Lung (tissue), 11 donors: ENCODE measurements at regions not wholly inside any gene's neighbourhood (a gene's known extent, or its start where the extent isn't known, plus 50 kb on each side); places are given as distances from the start of the nearest gene placed in this dataset.

Experiments used
- ATAC-seq: fragments of 200-7000 bp; cut with Tn5 transposase; one replicate; pipeline ENCODE4 v1.9.1; 2020; ENCODE audit warnings: moderate number of reproducible peaks; ENCODE audit not compliant: insufficient read depth, low FRiP score
- DNase-seq, 3 donors: peaks; one replicate each; pipeline ENCODE4 v3.0.0-alpha.2; 2013 to 2017
- H3K27ac ChIP-seq, 2 donors: one replicate each; pipeline ENCODE4 v1.5.1; 2013; ENCODE audit warnings: mild to moderate bottlenecking in 2 of 2, moderate library complexity in 2 of 2, control low read depth in 1 of 2, inconsistent platforms in 1 of 2, low read depth in 1 of 2, low read length in 1 of 2
- H3K27me3 ChIP-seq, 3 donors: one replicate each; pipeline ENCODE4 v1.5.1; 2013; ENCODE audit warnings: low read length in 2 of 3; ENCODE audit not compliant: control insufficient read depth in 3 of 3, insufficient read depth in 3 of 3
- H3K36me3 ChIP-seq, 4 donors: one replicate each; pipeline ENCODE4 v1.5.1; 2013; ENCODE audit warnings: low read length in 4 of 4, mild to moderate bottlenecking in 1 of 4, moderate library complexity in 1 of 4; ENCODE audit not compliant: control insufficient read depth in 4 of 4, insufficient read depth in 4 of 4
- H3K4me1 ChIP-seq, 5 donors: one replicate each; pipeline ENCODE4 v1.5.1; 2013; ENCODE audit warnings: low read length in 5 of 5, mild to moderate bottlenecking in 2 of 5, moderate library complexity in 1 of 5; ENCODE audit not compliant: control insufficient read depth in 5 of 5, insufficient read depth in 5 of 5
- H3K4me3 ChIP-seq: one replicate; pipeline ENCODE4 v1.5.1; 2013; ENCODE audit warnings: mild to moderate bottlenecking, control low read depth, moderate library complexity
- H3K9ac ChIP-seq, 2 donors: one replicate each; pipeline ENCODE4 v1.5.1; 2013; ENCODE audit warnings: low read length in 2 of 2, control low read depth in 1 of 2; ENCODE audit not compliant: insufficient read depth in 1 of 2
- H3K9me3 ChIP-seq, 4 donors: one replicate each; pipeline ENCODE4 v1.5.1; 2013; ENCODE audit warnings: low read length in 3 of 4, mild to moderate bottlenecking in 1 of 4, moderate library complexity in 1 of 4; ENCODE audit not compliant: control insufficient read depth in 4 of 4, insufficient read depth in 3 of 4
- WGBS, 2 donors: extraction: QIAGEN DNeasy Blood & Tissue Kit; methylation state at CpG; one replicate each; pipeline ENCODE4 v1.1.7; 2013; 5-methylcytosine and 5-hydroxymethylcytosine counted together
- TF ChIP-seq, protein P1 (sequence below): IDR thresholded peaks from 2 replicates; pipeline ENCODE4 v1.5.1; 2012; ENCODE audit warnings: mild to moderate bottlenecking; ENCODE audit errors: control extremely low read depth, extremely low read depth
- donor health status: control.
- donor health status: control.
- donor health status: Bipolar disorder and iron deficiency.
- donor health status: healthy.
- donor health status: DM: yes; HTN: yes; CAD: no.

DNA sequence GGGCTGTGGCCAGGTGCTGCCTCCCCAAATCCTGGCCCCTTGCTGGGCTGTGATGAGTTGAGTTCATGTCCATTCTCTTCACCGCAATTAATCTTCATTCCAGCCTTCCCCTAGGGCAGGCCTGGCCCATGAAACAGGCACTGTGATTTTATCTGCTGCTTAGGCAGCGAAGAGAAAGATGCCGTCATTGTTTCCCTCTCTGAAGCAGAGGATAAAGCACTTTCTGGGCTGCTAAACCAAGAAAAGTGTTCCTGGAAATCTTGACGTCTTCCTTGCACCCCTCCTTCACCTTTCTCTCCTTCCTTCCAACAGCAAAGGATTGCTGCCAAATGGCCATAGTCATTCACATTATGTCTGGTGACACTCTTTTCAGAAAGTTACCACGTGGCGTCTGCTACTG lies 265.9 kb downstream of the ZEB1 start:
- TF ChIP-seq, protein P1, sequence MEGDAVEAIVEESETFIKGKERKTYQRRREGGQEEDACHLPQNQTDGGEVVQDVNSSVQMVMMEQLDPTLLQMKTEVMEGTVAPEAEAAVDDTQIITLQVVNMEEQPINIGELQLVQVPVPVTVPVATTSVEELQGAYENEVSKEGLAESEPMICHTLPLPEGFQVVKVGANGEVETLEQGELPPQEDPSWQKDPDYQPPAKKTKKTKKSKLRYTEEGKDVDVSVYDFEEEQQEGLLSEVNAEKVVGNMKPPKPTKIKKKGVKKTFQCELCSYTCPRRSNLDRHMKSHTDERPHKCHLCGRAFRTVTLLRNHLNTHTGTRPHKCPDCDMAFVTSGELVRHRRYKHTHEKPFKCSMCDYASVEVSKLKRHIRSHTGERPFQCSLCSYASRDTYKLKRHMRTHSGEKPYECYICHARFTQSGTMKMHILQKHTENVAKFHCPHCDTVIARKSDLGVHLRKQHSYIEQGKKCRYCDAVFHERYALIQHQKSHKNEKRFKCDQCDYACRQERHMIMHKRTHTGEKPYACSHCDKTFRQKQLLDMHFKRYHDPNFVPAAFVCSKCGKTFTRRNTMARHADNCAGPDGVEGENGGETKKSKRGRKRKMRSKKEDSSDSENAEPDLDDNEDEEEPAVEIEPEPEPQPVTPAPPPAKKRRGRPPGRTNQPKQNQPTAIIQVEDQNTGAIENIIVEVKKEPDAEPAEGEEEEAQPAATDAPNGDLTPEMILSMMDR = no peak
- WGBS, 2 donors = 64 to 77% methylated on average over 6 of the region's 6 CpGs
- no peaks in the 10 kb centered on the region for H3K36me3 ChIP-seq
- peak overlapping the region in 1 of 2 donors; percentile 9 for H3K27ac ChIP-seq
- ATAC-seq = no peak
- DNase-seq = peak in 2 of 3 donors; percentile 48 to 57
- peaks cover 0 to 27% (median 10%) of the 10 kb centered on the region in 5 donors for H3K4me1 ChIP-seq
- H3K27me3 ChIP-seq = no peaks in the 10 kb centered on the region
- H3K9me3 ChIP-seq = peaks cover 0 to 8% (median 0%) of the 10 kb centered on the region in 4 donors
- no peak overlapping the region for H3K4me3 ChIP-seq
- H3K9ac ChIP-seq = no peak overlapping the region

DNA sequence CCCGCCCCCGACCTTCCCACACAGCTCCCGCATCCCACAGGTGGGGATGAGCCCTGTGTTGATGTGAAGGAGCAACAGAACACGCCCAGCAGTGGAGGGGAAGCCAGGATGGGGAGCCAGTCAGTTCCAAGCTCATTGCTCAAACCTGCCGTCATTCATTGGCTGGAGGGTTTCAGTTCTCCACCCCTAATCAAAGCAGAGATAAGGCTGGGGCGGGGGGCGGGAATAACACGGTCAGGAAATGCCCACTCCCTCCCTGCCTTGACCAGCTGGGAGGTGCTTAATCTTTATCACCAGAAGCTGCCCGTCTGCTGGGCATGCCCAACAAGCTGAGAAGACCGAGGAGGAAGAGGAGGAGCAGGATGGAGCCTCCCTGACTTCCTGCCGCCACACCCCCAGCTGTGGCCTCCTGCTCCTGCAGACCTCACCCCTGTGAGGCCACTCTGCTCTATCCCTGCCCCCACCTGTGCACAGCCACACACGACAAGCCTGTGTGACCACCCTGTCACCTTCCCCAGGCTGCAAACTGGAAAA lies 265.1 kb downstream of the ZEB1 start:
- Histone ChIP-seq H3K9me3 (peaks cover 0 to 8% (median 0%) of the 10 kb centered on the region in 4 donors), H3K27ac (peak overlapping the region in 1 of 2 donors; percentile 9), H3K27me3 (no peaks in the 10 kb centered on the region), H3K36me3 (no peaks in the 10 kb centered on the region), H3K4me3 (no peak overlapping the region), H3K4me1 (peaks cover 0 to 27% (median 10%) of the 10 kb centered on the region in 5 donors), H3K9ac (no peak overlapping the region)
- WGBS, 2 donors = 48 to 64% methylated on average over 12 of the region's 12 CpGs
- ATAC-seq (no peak), DNase-seq (no peak)
- TF ChIP-seq, protein P1 = no peak

DNA sequence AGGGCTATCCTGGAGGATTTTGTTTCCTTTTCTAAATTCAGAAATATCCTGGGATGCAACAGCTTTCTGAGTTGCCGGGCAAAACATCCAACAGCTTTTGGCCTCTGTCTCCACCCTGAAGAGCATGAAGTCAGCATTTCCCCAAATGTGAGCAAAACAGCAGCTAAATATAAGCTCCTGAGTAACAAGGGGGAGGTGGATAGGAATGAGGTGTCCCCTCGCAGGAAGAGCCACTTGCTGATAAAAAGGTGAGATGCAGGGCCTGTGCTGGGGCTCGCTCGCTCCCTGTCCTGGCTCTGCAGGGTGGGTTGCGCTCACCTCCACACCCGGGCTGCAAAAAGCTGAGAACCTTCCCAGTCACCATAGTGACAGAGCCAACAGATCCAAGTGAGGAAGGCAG lies 264.3 kb downstream of the ZEB1 start:
- TF ChIP-seq, protein P1 = no peak
- Histone ChIP-seq H3K9me3 (peaks cover 0 to 8% (median 0%) of the 10 kb centered on the region in 4 donors), H3K27ac (peak overlapping the region in 1 of 2 donors; percentile 34), H3K9ac (no peak overlapping the region), H3K4me1 (peaks cover 0 to 27% (median 10%) of the 10 kb centered on the region in 5 donors), H3K27me3 (no peaks in the 10 kb centered on the region), H3K36me3 (no peaks in the 10 kb centered on the region), H3K4me3 (no peak overlapping the region)
- ATAC-seq (no peak), DNase-seq (no peak)
- 64 to 68% methylated on average over 6 of the region's 6 CpGs for WGBS, 2 donors
